ENCODE measurements at regions not wholly inside any gene's neighbourhood (a gene's known extent, or its start where the extent isn't known, plus 50 kb on each side); places are given as distances from the start of the nearest gene placed in this dataset.

DNA sequence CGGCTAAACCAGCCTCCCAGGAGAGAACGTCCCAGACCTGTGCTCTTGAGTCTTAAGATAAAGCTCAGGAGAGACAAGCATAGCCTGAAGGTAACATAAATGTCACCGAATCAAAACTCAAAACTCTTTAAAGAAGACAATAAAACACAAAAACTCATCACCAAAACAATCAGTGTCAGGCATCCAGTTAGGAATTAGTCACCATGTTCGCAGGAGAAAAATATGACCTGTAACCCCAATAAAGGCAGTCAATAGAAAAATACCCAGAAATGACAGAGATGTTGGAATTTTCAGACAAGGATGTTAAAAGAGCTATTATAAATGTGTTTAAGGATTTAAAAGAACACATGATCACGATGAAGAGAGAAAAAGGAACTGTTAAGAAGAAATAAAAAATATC, 352.4 kb downstream of the BRD1 start:
- Histone ChIP-seq H3K27me3 (ENCODE audit: control insufficient read depth, insufficient read depth, low read length) (no peaks in the 10 kb centered on the region), H3K36me3 (replicated peaks; ENCODE audit: control insufficient read depth, insufficient read depth, low read length) (no peaks in the 10 kb centered on the region), H3K4me3 (ENCODE audit: insufficient read depth, low read depth, low read length) (no peak overlapping the region)
- no peak for DNase-seq

- H3K27me3 ChIP-seq (ENCODE audit: control insufficient read depth, insufficient read depth, low read length), result no peaks in the 10 kb centered on the region
- no peak for DNase-seq
- no peaks in the 10 kb centered on the region for H3K36me3 ChIP-seq (replicated peaks; ENCODE audit: control insufficient read depth, insufficient read depth, low read length)
- no peak overlapping the region for H3K4me3 ChIP-seq (ENCODE audit: insufficient read depth, low read depth, low read length)
Measured at GRCh38 chr22:49473286-49473685, 354.4 kb downstream of the BRD1 start.

DNA sequence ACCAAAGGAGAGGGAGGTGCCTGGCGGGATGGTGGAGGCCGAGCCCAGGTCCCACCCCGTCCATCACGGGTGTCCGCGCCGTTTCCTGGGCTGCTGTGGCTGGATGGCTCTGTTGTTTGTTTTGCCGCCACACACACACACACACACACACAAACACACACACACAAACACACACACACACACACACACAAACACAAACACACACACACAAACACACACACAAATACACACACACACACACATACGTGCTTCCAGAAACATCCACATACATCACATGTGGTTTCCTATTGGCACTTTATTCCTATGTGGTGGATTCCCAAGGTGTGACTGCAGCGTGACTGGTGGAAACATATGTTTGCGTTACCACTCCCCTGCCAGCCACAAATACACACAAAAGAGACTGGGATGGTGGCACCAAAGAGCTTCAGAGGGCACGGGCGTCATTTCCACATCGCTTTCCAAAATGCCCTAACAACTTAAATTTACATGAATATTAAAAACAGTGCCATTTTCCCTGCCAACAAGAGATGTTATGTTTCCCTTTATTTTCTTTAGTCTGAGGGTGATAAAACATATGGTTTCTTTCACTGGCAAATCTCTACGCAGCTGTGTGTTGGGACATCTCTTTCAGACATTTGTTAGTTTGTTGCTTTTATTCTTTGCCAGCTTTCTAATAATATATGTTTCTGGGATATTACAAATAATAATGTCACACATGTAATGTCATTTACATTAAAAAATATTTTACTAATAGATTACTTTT, 356.8 kb downstream of the BRD1 start:
- no peak for DNase-seq

GRCh38 chr22:49469896-49470740, 357.6 kb downstream of the BRD1 start:
- Histone ChIP-seq H3K27me3 (ENCODE audit: control insufficient read depth, insufficient read depth, low read length) (no peaks in the 10 kb centered on the region), H3K36me3 (replicated peaks; ENCODE audit: control insufficient read depth, insufficient read depth, low read length) (no peaks in the 10 kb centered on the region)
- DNase-seq, result no peak

More for the DNA sequence above, 356.8 kb downstream of the BRD1 start:
- Histone ChIP-seq H3K36me3 (replicated peaks; ENCODE audit: control insufficient read depth, insufficient read depth, low read length) (no peaks in the 10 kb centered on the region), H3K4me3 (ENCODE audit: insufficient read depth, low read depth, low read length) (no peak overlapping the region), H3K27me3 (ENCODE audit: control insufficient read depth, insufficient read depth, low read length) (no peaks in the 10 kb centered on the region)

GRCh38 chr22:49468487-49469198, 359.0 kb downstream of the BRD1 start:
- H3K27me3 ChIP-seq (ENCODE audit: control insufficient read depth, insufficient read depth, low read length), result no peaks in the 10 kb centered on the region
- H3K36me3 ChIP-seq (replicated peaks; ENCODE audit: control insufficient read depth, insufficient read depth, low read length), result no peaks in the 10 kb centered on the region
- no peak overlapping the region for H3K4me3 ChIP-seq (ENCODE audit: insufficient read depth, low read depth, low read length)
- no peak for DNase-seq

More at GRCh38 chr22:49469896-49470740, 357.6 kb downstream of the BRD1 start:
- no peak overlapping the region for H3K4me3 ChIP-seq (ENCODE audit: insufficient read depth, low read depth, low read length)

GRCh38 chr22:49466878-49467595, 360.6 kb downstream of the BRD1 start:
- Histone ChIP-seq H3K27me3 (ENCODE audit: control insufficient read depth, insufficient read depth, low read length) (no peaks in the 10 kb centered on the region), H3K36me3 (replicated peaks; ENCODE audit: control insufficient read depth, insufficient read depth, low read length) (no peaks in the 10 kb centered on the region), H3K4me3 (ENCODE audit: insufficient read depth, low read depth, low read length) (no peak overlapping the region)
- peak; percentile 36 for DNase-seq

DNA sequence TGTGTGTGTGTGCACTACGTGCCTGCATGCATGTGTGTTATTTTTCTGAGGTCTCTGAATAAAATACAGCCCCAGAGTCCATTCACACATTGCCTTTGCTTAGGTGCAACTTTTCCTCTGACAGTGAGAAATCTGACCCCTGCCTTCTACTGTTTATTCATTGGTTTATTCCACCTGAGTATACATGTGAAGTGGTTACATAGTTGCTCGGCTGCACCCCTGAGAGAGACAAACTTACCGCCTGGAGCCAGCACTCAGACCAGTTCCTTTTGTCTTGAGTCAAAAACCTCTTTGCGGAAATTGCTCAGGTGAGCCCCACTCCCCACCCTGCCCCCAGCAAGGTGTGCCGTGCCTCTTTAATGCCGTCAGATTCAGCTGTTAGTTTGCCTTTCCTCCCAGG, 363.6 kb downstream of the BRD1 start:
- H3K36me3 ChIP-seq (replicated peaks; ENCODE audit: control insufficient read depth, insufficient read depth, low read length), result no peaks in the 10 kb centered on the region
- H3K27me3 ChIP-seq (ENCODE audit: control insufficient read depth, insufficient read depth, low read length), result no peaks in the 10 kb centered on the region
- H3K4me3 ChIP-seq (ENCODE audit: insufficient read depth, low read depth, low read length), result no peak overlapping the region
- DNase-seq, result no peak

GRCh38 chr22:49462795-49463194, 364.9 kb downstream of the BRD1 start:
- Histone ChIP-seq H3K4me3 (ENCODE audit: insufficient read depth, low read depth, low read length) (no peak overlapping the region), H3K36me3 (replicated peaks; ENCODE audit: control insufficient read depth, insufficient read depth, low read length) (no peaks in the 10 kb centered on the region), H3K27me3 (ENCODE audit: control insufficient read depth, insufficient read depth, low read length) (no peaks in the 10 kb centered on the region)
- DNase-seq, result no peak

DNA sequence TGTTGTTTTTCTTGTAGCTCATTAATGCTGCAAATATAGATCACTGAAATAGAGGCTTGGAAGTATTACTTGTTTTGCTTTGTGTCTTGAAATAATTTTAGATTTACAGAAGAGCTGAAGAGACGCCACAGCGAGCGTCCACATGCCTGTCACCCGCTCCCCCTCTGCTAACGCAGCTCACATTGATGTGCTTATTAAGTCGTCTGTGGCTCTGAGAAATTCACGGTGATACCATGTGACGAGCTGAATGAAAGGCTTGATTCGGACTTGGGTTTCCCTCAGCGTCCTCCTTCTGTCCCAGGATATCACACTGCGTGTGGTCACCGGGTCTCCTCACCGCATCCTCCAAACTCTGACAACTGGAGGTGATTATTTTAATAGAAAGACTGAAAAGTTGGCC, 365.4 kb downstream of the BRD1 start:
- Histone ChIP-seq H3K4me3 (ENCODE audit: insufficient read depth, low read depth, low read length) (no peak overlapping the region), H3K36me3 (replicated peaks; ENCODE audit: control insufficient read depth, insufficient read depth, low read length) (no peaks in the 10 kb centered on the region), H3K27me3 (ENCODE audit: control insufficient read depth, insufficient read depth, low read length) (no peaks in the 10 kb centered on the region)
- DNase-seq, result no peak

DNA sequence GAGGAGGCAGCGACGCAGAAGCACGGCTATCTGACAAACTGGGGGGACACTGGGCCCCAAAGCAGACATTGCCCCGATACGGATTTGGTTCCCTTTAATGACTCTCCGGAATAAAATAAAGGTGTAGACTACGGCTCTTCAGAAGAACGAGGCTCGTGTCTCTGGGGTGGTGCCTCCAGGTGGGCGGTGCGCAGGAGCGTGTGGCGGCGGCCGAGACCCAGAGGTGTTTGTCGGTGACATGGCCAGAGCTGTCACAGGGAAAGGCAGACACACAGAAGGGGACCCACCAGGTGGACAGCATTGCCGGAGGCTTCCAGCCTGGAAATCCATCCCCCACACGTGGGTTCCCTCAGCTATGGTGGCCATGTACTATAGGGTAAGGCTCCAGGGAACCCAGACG, 366.0 kb downstream of the BRD1 start:
- Histone ChIP-seq H3K4me3 (ENCODE audit: insufficient read depth, low read depth, low read length) (no peak overlapping the region), H3K36me3 (replicated peaks; ENCODE audit: control insufficient read depth, insufficient read depth, low read length) (no peaks in the 10 kb centered on the region), H3K27me3 (ENCODE audit: control insufficient read depth, insufficient read depth, low read length) (no peaks in the 10 kb centered on the region)
- no peak for DNase-seq

DNA sequence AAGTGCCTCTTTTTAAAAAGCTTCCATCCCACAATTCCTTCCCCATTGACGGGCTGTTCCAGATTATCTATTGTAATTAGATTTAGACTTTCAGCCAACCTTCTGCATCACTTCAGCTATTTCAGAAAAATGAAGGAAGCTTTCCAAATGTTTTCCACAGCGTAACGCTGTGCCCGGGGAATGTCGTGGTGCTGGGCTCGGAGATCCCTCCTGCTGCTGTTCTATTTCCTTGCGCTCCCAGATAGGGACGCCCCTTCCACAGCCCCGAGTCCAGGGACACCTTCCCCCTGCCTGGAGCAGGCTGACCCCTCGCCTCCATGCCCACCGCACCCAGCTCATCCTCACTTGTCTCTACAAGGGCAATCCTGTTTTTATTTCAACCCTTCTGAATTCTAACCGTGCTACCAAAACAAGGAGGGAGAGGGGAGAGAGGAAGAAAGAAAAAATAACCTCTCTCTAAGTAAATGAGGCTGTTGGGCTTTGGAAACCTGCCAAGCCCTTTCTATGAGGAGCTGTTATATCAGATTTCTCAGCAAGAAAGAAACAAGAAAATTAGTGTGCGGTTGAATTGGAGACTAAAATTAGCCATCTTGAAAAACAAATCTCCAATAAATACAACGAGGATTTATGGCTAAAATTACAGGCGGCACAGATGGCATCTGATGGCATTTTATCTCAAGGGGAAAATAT, 366.9 kb downstream of the BRD1 start:
- Histone ChIP-seq H3K36me3 (replicated peaks; ENCODE audit: control insufficient read depth, insufficient read depth, low read length) (no peaks in the 10 kb centered on the region), H3K4me3 (ENCODE audit: insufficient read depth, low read depth, low read length) (no peak overlapping the region), H3K27me3 (ENCODE audit: control insufficient read depth, insufficient read depth, low read length) (no peaks in the 10 kb centered on the region)
- no peak for DNase-seq

DNA sequence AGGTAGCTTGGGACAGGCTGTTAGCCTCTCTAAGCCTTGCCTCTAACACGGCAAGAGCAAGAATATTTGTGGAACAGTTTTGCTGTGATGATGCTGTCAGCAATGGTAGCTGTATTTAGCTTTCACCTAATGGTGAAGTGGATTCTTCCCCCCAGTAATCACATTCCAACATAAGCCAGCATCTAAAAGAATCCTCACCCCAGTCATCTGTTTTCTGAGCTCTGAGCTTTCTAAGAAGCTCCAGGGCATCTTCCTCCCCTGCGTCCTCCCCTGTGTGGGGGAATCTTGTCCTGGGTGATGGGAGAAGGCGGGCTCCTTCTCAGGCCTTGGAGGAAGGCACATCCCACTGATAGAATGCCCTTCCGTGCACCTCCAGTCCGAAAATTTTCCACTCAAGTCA, 367.6 kb downstream of the BRD1 start:
- H3K27me3 ChIP-seq (ENCODE audit: control insufficient read depth, insufficient read depth, low read length), result no peaks in the 10 kb centered on the region
- DNase-seq, result no peak

GRCh38 chr22:49458708-49459099, 369.0 kb downstream of the BRD1 start:
- no peak for DNase-seq
- H3K4me3 ChIP-seq (ENCODE audit: insufficient read depth, low read depth, low read length), result no peak overlapping the region
- H3K36me3 ChIP-seq (replicated peaks; ENCODE audit: control insufficient read depth, insufficient read depth, low read length), result no peaks in the 10 kb centered on the region
- no peaks in the 10 kb centered on the region for H3K27me3 ChIP-seq (ENCODE audit: control insufficient read depth, insufficient read depth, low read length)

More for the DNA sequence above, 367.6 kb downstream of the BRD1 start:
- H3K4me3 ChIP-seq (ENCODE audit: insufficient read depth, low read depth, low read length), result no peak overlapping the region
- H3K36me3 ChIP-seq (replicated peaks; ENCODE audit: control insufficient read depth, insufficient read depth, low read length), result no peaks in the 10 kb centered on the region

Measured in H7 (cell line).